Lower leg skin (tissue), 4 donors: ENCODE measurements at regions not wholly inside any gene's neighbourhood (a gene's known extent, or its start where the extent isn't known, plus 50 kb on each side); places are given as distances from the start of the nearest gene placed in this dataset.

ENCODE experiments used
- DNase-seq, 2 donors: peaks; one replicate each; pipeline ENCODE4 v3.0.0-alpha.2; 2019; ENCODE audit warnings: low spot score in 2 of 2
- H3K4me3 ChIP-seq: fragments of 200-600 bp; sonication (generic); 2 replicates; pipeline ENCODE4 v1.5.1; 2017; ENCODE audit warnings: mild to moderate bottlenecking, low read depth; ENCODE audit not compliant: poor library complexity, severe bottlenecking
- POLR2A ChIP-seq, 2 donors: fragments of 450-650 bp; IDR thresholded peaks; one replicate each; pipeline ENCODE4 v1.6.1; 2016 to 2017; ENCODE audit warnings: antibody characterized with exemption in 2 of 2, mild to moderate bottlenecking in 1 of 2, moderate library complexity in 1 of 2
- WGBS, 2 donors: methylation state at CpG; one replicate each; pipeline ENCODE4 v1.1.5; 2018; 5-methylcytosine and 5-hydroxymethylcytosine counted together
- intact Hi-C: fragments of 100-400 bp; cut with DNase I; formaldehyde crosslinking; loops from one replicate; pipeline ENCODE4 v1.15.0; 2023; ENCODE audit warnings: low total_unique reads
- TF ChIP-seq, protein P1 (sequence below), 3 donors: fragments of 450-650 bp; IDR thresholded peaks; one replicate each; pipeline ENCODE4 v1.5.1; 2016; ENCODE audit warnings: antibody characterized with exemption in 3 of 3, mild to moderate bottlenecking in 3 of 3, moderate library complexity in 2 of 3

DNA sequence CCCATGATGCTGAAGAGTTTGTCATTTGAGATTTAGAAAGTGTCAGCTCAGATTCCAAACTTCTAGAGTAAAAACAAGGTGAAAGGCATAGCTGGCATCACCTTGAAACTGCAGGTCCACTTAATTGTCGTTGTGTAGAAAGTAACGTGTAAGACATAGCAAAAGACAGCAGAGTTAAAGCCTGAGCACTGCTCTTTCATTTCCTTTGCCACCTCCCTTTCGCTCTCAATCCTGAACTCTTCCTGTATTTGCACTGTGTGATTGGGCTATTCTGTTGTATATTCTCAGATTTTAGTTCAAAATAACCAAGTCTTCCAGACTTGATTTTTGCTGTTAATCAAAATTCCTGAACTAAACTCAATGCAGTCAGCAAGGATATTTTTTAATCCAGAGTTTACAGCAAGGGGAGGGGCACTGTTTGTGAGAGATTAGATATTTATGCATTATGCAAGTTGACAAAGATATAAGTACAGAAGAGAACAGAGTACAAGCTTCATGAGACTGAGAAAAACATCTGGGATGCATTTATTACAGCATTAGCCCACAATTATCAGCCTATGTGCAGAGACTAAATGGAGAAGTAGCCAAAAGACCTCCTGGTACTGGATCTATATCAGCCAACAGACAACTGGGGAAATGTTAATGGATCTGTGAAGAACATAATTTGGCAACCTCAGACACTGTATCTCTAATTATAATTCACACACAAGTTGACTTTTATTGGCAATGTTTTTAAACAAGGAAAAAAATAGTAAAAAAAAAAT, 328.6 kb downstream of the SUCLA2 start:
- no peak overlapping the region for H3K4me3 ChIP-seq
- intact Hi-C loops, result no loop called here
- TF ChIP-seq, protein P1, sequence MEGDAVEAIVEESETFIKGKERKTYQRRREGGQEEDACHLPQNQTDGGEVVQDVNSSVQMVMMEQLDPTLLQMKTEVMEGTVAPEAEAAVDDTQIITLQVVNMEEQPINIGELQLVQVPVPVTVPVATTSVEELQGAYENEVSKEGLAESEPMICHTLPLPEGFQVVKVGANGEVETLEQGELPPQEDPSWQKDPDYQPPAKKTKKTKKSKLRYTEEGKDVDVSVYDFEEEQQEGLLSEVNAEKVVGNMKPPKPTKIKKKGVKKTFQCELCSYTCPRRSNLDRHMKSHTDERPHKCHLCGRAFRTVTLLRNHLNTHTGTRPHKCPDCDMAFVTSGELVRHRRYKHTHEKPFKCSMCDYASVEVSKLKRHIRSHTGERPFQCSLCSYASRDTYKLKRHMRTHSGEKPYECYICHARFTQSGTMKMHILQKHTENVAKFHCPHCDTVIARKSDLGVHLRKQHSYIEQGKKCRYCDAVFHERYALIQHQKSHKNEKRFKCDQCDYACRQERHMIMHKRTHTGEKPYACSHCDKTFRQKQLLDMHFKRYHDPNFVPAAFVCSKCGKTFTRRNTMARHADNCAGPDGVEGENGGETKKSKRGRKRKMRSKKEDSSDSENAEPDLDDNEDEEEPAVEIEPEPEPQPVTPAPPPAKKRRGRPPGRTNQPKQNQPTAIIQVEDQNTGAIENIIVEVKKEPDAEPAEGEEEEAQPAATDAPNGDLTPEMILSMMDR (IDR thresholded peaks at IDR 0.05), result no peak
- no peak for TF ChIP-seq POLR2A (IDR thresholded peaks at IDR 0.05)
- DNase-seq, result no peak
- 54 to 55% methylated on average over 3 of the region's 3 CpGs for WGBS, 2 donors

DNA sequence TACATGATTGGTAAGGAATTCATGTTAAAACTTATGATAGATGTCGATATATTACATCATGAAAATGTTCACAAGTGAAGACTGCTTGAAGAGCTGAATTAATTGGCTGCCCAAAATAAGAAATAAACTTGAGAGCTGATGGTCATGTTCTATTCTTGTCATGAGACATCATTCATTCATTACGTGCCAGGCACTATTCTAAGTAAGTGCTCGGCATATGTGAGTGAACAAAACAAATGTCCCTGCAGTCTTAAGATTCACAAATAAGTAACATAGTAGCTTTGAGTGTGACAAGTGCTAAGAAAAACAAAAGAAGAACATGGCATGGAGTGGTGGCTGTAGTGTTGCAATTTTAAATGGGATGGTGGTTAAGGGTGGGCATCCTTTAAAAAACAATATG, 329.3 kb downstream of the SUCLA2 start:
- intact Hi-C loops, result no loop called here

DNA sequence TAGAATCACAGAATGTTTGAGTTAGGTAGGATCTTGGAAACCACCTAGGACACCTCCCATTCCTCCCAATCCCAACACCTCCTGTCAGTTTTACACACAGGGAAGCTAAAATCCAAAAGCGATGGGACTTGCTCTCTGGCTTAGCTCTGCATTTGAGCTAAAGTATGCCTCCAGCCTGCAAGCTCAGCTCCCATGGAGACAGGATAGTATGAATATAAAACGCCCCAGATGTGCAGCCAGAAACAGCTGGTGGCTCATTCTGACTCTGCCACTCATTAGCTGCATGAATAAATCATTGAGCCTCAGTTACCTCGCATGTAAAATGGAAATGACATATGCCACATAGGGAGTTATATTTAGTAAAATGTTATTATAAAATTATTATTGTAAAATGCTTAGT, 336.0 kb downstream of the SUCLA2 start:
- 49 to 59% methylated on average over 3 of the region's 3 CpGs for WGBS, 2 donors
- no peak for DNase-seq

More for the DNA sequence above, 329.3 kb downstream of the SUCLA2 start:
- no peak for DNase-seq
- 53 to 64% methylated on average over 3 of the region's 3 CpGs for WGBS, 2 donors
- H3K4me3 ChIP-seq, result no peak overlapping the region
- no peak for TF ChIP-seq POLR2A (IDR thresholded peaks at IDR 0.05)
- TF ChIP-seq, protein P1 (IDR thresholded peaks at IDR 0.05), result no peak

DNA sequence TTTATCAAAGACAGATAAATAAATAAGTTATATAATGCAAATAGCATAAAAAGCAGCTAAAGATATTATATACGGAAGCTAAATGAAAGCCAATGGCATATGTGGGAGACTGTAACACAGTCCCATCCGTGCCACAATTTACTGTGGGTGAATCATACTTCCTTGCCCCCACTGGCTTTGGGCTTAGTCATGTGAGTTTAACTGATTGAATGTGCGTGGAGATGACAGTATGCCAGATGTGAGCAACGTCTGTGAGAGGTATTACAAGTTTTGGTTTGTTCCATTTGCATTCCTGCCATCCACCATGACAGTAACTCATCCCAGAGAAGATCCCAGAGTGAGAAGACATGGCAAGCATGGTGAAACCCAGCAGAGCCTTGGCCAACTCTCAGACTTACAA, 340.0 kb downstream of the SUCLA2 start:
- TF ChIP-seq, protein P1 (IDR thresholded peaks at IDR 0.05), result no peak
- TF ChIP-seq POLR2A (IDR thresholded peaks at IDR 0.05), result no peak
- intact Hi-C loops, result no loop called here
- 55 to 62% methylated on average over 4 of the region's 4 CpGs for WGBS, 2 donors
- no peak overlapping the region for H3K4me3 ChIP-seq
- DNase-seq, result no peak

More for the DNA sequence above, 336.0 kb downstream of the SUCLA2 start:
- intact Hi-C loops, result no loop called here
- TF ChIP-seq, protein P1 (IDR thresholded peaks at IDR 0.05), result no peak
- TF ChIP-seq POLR2A (IDR thresholded peaks at IDR 0.05), result no peak
- no peak overlapping the region for H3K4me3 ChIP-seq

DNA sequence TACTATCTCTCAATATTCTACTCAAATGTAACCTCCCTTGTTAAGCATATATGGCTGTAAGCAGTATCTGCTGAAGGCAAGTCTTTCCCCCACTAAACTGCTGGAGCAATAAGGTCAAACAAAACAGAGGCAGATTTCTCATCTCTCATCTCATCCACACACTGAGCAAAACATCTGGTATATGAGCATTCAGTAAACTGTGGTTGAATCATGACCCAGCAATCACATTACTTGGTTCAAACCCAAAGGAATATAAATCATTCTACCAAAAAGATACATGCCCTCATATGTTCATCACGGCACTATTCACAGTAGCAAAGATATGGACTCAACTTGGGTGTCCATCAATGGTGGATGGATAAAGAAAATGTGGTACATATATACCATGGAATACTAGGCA, 344.4 kb downstream of the SUCLA2 start:
- TF ChIP-seq, protein P1 (IDR thresholded peaks at IDR 0.05), result no peak
- TF ChIP-seq POLR2A (IDR thresholded peaks at IDR 0.05), result no peak
- intact Hi-C loops, result no loop called here
- H3K4me3 ChIP-seq, result no peak overlapping the region
- WGBS, 2 donors, result 74 to 76% methylated on average over 1 of the region's 1 CpG
- DNase-seq, result no peak

DNA sequence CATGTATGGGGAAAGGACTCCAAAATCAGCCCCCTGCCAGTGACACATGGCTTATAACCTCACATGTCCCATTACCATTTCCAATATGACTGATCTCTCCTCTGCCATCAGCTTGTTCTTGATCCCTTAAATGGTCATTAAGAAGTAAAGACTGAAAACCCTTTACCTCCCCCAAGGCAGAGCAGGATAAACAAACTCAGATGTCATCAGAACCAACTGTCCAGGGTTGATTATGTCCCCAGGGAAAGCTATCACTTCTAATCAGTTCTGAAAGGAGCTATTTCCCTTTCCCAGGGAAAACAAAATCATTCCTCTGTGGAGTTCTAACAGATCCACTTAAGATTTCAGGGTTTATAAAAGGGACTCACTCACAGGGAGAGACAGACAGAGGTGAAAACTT, 350.9 kb downstream of the SUCLA2 start:
- TF ChIP-seq, protein P1 (IDR thresholded peaks at IDR 0.05), result no peak
- TF ChIP-seq POLR2A (IDR thresholded peaks at IDR 0.05), result no peak
- no peak for DNase-seq
- H3K4me3 ChIP-seq, result no peak overlapping the region
- intact Hi-C loops, result no loop called here
